ENCODE measurements at regions not wholly inside any gene's neighbourhood (a gene's known extent, or its start where the extent isn't known, plus 50 kb on each side); places are given as distances from the start of the nearest gene placed in this dataset.

DNA sequence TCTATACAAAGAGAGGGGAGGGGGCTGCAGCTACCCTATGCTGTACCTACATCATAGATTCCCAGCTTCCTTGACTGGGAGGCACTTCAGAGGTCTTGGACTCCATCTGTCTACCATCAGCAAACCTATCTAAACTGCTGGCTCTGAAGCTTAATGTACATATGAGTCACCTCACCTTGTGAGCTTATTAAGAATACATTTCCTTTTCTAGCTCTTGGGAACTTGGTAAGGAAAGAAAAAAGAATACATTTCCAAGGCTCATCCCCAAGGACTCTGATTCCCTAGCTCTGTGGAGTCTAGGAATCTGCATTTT lies 50.0 kb upstream of the PRELP start:
- DNase-seq (ENCODE audit: low read depth) = no peak
- TF ChIP-seq, protein P1, sequence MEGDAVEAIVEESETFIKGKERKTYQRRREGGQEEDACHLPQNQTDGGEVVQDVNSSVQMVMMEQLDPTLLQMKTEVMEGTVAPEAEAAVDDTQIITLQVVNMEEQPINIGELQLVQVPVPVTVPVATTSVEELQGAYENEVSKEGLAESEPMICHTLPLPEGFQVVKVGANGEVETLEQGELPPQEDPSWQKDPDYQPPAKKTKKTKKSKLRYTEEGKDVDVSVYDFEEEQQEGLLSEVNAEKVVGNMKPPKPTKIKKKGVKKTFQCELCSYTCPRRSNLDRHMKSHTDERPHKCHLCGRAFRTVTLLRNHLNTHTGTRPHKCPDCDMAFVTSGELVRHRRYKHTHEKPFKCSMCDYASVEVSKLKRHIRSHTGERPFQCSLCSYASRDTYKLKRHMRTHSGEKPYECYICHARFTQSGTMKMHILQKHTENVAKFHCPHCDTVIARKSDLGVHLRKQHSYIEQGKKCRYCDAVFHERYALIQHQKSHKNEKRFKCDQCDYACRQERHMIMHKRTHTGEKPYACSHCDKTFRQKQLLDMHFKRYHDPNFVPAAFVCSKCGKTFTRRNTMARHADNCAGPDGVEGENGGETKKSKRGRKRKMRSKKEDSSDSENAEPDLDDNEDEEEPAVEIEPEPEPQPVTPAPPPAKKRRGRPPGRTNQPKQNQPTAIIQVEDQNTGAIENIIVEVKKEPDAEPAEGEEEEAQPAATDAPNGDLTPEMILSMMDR (IDR thresholded peaks at IDR 0.05; ENCODE audit: control insufficient read depth, insufficient read depth, low read depth, low read length, missing control alignments) = no peak
- H3K4me3 ChIP-seq (ENCODE audit: control insufficient read depth, low read depth, low read length) = no peak overlapping the region

Measured in AG09309 (cell line).